SU-DHL-6 (cell line): ENCODE measurements at regions not wholly inside any gene's neighbourhood (a gene's known extent, or its start where the extent isn't known, plus 50 kb on each side); places are given as distances from the start of the nearest gene placed in this dataset.

Source experiments
- H2AFZ ChIP-seq: fragments of 200-600 bp; sonication (generic); 2 replicates; pipeline ENCODE4 v1.6.1; 2014; ENCODE audit warnings: low read depth, mild to moderate bottlenecking, moderate library complexity, mixed read lengths, antibody characterized with exemption, low read length; ENCODE audit not compliant: severe bottlenecking
- H3F3A ChIP-seq: fragments of 200-600 bp; shearing (Covaris generic); 2 replicates; pipeline ENCODE4 v1.6.0; 2016; ENCODE audit warnings: antibody characterized with exemption, mild to moderate bottlenecking; ENCODE audit not compliant: insufficient read depth
- H3K27ac ChIP-seq: fragments of 200-600 bp; sonication (generic); 2 replicates; pipeline ENCODE4 v1.5.1; 2016; ENCODE audit warnings: low read depth, mild to moderate bottlenecking, low read length, moderate library complexity, mixed read lengths
- H3K27me3 ChIP-seq: fragments of 200-600 bp; sonication (generic), shearing (Covaris generic); 2 replicates; pipeline ENCODE4 v1.6.0; 2014; ENCODE audit warnings: mild to moderate bottlenecking, low read length
- H3K36me3 ChIP-seq: fragments of 200-600 bp; sonication (generic); 2 replicates; pipeline ENCODE4 v1.6.1; 2014; ENCODE audit warnings: mild to moderate bottlenecking, low read length, mixed read lengths
- H3K4me2 ChIP-seq: fragments of 300-600, 200-600 bp; shearing (Covaris generic), sonication (generic); 2 replicates; pipeline ENCODE4 v1.6.0; 2014; ENCODE audit warnings: low read length, low read depth, mild to moderate bottlenecking; ENCODE audit not compliant: poor library complexity, severe bottlenecking
- H3K4me3 ChIP-seq: fragments of 200-600 bp; sonication (generic); 2 replicates; pipeline ENCODE4 v1.5.1; 2014; ENCODE audit warnings: antibody characterized with exemption, low read length, mild to moderate bottlenecking, mixed read lengths; ENCODE audit not compliant: insufficient read depth, poor library complexity, severe bottlenecking
- H3K79me2 ChIP-seq: fragments of 200-600 bp; sonication (generic); 2 replicates; pipeline ENCODE4 v1.6.1; 2014; ENCODE audit warnings: mild to moderate bottlenecking, low read length, moderate library complexity; ENCODE audit not compliant: insufficient read depth
- H3K9ac ChIP-seq: fragments of 200-600 bp; sonication (generic); 2 replicates; pipeline ENCODE4 v1.7.0; 2014; ENCODE audit warnings: mild to moderate bottlenecking, low read length
- H3K9me2 ChIP-seq: fragments of 200-600 bp; sonication (generic); replicated peaks from 2 replicates; pipeline ENCODE4 v1.6.1; 2014; ENCODE audit warnings: low read length; ENCODE audit not compliant: insufficient read depth
- H3K9me3 ChIP-seq: fragments of 200-600 bp; sonication (generic); 2 replicates; pipeline ENCODE4 v1.6.1; 2014; ENCODE audit warnings: low read length, mixed read lengths; ENCODE audit not compliant: insufficient read depth
- H4K20me1 ChIP-seq: fragments of 200-600 bp; sonication (generic); 2 replicates; pipeline ENCODE4 v1.6.1; 2014; ENCODE audit warnings: low read depth, mild to moderate bottlenecking, antibody characterized with exemption, low read length, moderate library complexity, mixed read lengths
- CTCF ChIP-seq: fragments of 200-600 bp; sonication (generic); IDR thresholded peaks from one replicate; pipeline ENCODE4 v1.5.1; 2017; ENCODE audit warnings: antibody characterized with exemption, mild to moderate bottlenecking, low read length, moderate library complexity; ENCODE audit not compliant: insufficient read depth, poor library complexity, severe bottlenecking
- EZH2phosphoT487 ChIP-seq: fragments of 200-600 bp; sonication (generic), shearing (Covaris generic); conservative IDR thresholded peaks from 2 replicates; pipeline ENCODE4 v1.6.1; 2018; ENCODE audit warnings: mild to moderate bottlenecking, antibody characterized with exemption, low read length, moderate library complexity, mixed read lengths

- Histone ChIP-seq H3K4me3 (no peak overlapping the region), H3K27me3 (no peaks in the 10 kb centered on the region), H3K27ac (no peak overlapping the region), H2AFZ (no peak overlapping the region), H4K20me1 (no peaks in the 10 kb centered on the region), H3K4me2 (no peak overlapping the region), H3K9ac (no peak overlapping the region), H3K79me2 (no peaks in the 10 kb centered on the region), H3K36me3 (no peaks in the 10 kb centered on the region), H3K9me2 (no peaks in the 10 kb centered on the region), H3K9me3 (no peaks in the 10 kb centered on the region), H3F3A (no peaks in the 10 kb centered on the region)
- no peak for TF ChIP-seq EZH2phosphoT487
- TF ChIP-seq CTCF = no peak
These were observed 106.4 kb upstream of the SDK1 start for GRCh38 chr7:3194501-3195141.

GRCh38 chr7:3195160-3195559 is 105.9 kb upstream of the SDK1 start:
- Histone ChIP-seq H3K4me2 (no peak overlapping the region), H3K9ac (no peak overlapping the region), H2AFZ (no peak overlapping the region), H3K9me3 (no peaks in the 10 kb centered on the region), H3K27ac (no peak overlapping the region), H3K4me3 (no peak overlapping the region), H3K36me3 (no peaks in the 10 kb centered on the region), H3K79me2 (no peaks in the 10 kb centered on the region), H3K9me2 (no peaks in the 10 kb centered on the region), H4K20me1 (no peaks in the 10 kb centered on the region), H3K27me3 (no peaks in the 10 kb centered on the region), H3F3A (no peaks in the 10 kb centered on the region)
- no peak for TF ChIP-seq EZH2phosphoT487
- no peak for TF ChIP-seq CTCF

- Histone ChIP-seq H3K4me3 (no peak overlapping the region), H3K9ac (no peak overlapping the region), H3K27me3 (no peaks in the 10 kb centered on the region), H2AFZ (no peak overlapping the region), H3K36me3 (no peaks in the 10 kb centered on the region), H3K9me2 (no peaks in the 10 kb centered on the region), H3K4me2 (no peak overlapping the region), H3K79me2 (no peaks in the 10 kb centered on the region), H3F3A (no peaks in the 10 kb centered on the region), H3K27ac (no peak overlapping the region), H3K9me3 (no peaks in the 10 kb centered on the region), H4K20me1 (no peaks in the 10 kb centered on the region)
- no peak for TF ChIP-seq EZH2phosphoT487
- TF ChIP-seq CTCF = no peak
These were observed 104.2 kb upstream of the SDK1 start for GRCh38 chr7:3196629-3197400.
